22Rv1 (cell line): ENCODE measurements at regions not wholly inside any gene's neighbourhood (a gene's known extent, or its start where the extent isn't known, plus 50 kb on each side); places are given as distances from the start of the nearest gene placed in this dataset.

Experiments used
- H3K27ac ChIP-seq: fragments of 450-650 bp; 2 replicates; pipeline ENCODE4 v1.5.1; 2017
- CTCF ChIP-seq: fragments of 450-650 bp; IDR thresholded peaks from 2 replicates; pipeline ENCODE4 v1.5.1; 2017; ENCODE audit warnings: mild to moderate bottlenecking
- ZFX ChIP-seq: fragments of 450-650 bp; IDR thresholded peaks from 2 replicates; pipeline ENCODE4 v1.6.1; 2017; ENCODE audit warnings: antibody characterized with exemption, borderline replicate concordance

DNA sequence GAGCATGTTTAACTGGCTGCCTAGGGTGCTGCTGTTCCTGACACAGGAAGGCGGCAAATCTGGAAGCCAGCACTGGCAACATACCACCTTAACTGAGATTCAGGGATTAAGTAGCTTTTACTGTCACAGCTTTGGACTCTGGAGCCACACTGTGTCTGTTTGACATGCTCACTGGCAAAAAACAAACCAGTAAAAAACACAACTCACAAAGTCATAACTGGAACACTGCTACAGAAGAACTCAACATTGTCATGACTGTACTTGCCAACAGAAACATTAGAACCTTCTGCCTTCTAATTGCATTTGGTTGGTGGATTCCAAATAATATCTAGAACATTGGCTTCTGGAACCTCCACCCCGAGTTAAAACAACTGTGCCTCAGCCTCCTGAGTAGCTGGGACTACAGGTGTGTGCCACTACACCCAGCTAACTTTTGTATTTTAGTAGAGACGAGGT, 117.6 kb downstream of the TTC6 start:
- TF ChIP-seq ZFX (no peak), CTCF (no peak)
- no peak overlapping the region for H3K27ac ChIP-seq

DNA sequence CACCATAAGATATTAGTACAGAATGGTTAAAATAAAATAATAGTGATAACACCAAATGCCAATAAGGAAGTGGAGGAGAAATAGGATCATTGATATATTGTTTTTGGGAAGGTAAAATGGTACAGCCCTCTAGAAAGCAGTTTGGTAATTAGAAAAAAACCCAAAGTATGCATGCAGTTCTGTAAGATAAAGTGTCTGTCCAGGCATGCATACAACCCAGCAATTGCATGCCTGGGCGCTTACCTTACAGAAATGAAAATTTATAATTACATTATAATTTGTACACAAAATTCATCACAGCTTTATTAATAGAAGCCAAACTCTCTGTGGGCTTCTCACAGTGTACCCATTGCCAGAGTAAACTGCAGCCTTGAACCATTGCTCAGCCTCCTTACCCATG, 124.7 kb downstream of the TTC6 start:
- H3K27ac ChIP-seq, result no peak overlapping the region
- TF ChIP-seq CTCF, result no peak
- no peak for TF ChIP-seq ZFX

GRCh38 chr14:37721976-37722659, 126.7 kb downstream of the TTC6 start:
- no peak for TF ChIP-seq CTCF
- TF ChIP-seq ZFX, result no peak
- H3K27ac ChIP-seq, result no peak overlapping the region

DNA sequence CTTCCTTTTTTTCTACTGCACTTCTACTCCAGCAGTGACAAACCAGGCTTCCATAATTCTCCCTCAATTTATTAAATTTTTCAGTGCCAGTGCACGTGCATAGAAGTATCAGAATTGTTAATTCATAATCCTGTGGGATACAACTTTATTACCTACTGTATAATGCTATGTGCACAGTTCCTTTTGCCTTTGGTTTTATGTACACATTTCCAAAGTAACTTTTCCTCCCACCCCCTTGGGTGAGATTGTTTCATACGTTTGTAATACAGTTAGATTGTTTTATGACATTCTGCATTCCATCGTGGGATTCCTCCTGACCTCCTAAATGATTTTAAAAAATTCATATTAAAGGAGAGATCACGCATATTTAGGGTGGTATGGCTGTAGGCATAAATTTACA, 128.1 kb downstream of the TTC6 start:
- TF ChIP-seq ZFX (no peak), CTCF (no peak)

GRCh38 chr14:37726708-37727107, 131.3 kb downstream of the TTC6 start:
- TF ChIP-seq CTCF (no peak), ZFX (no peak)
- H3K27ac ChIP-seq, result no peak overlapping the region

More for the DNA sequence above, 128.1 kb downstream of the TTC6 start:
- H3K27ac ChIP-seq, result no peak overlapping the region

- TF ChIP-seq CTCF (no peak), ZFX (no peak)
- H3K27ac ChIP-seq, result no peak overlapping the region
Measured at GRCh38 chr14:37729218-37729617, 133.8 kb downstream of the TTC6 start.

GRCh38 chr14:37731094-37731493, 135.7 kb downstream of the TTC6 start:
- no peak for TF ChIP-seq CTCF
- TF ChIP-seq ZFX, result no peak
- H3K27ac ChIP-seq, result no peak overlapping the region
